ENCODE measurements at regions not wholly inside any gene's neighbourhood (a gene's known extent, or its start where the extent isn't known, plus 50 kb on each side); places are given as distances from the start of the nearest gene placed in this dataset.

GRCh38 chr10:2282202-2282601 is 544.9 kb upstream of the ADARB2 start:
- Histone ChIP-seq H3K4me3 (no peak overlapping the region), H3K4me1 (ENCODE audit: insufficient read depth) (no peaks in the 10 kb centered on the region), H3K4me2 (no peak overlapping the region), H2AFZ (no peak overlapping the region), H4K20me1 (ENCODE audit: insufficient read depth, poor library complexity, severe bottlenecking) (no peaks in the 10 kb centered on the region), H3K79me2 (no peaks in the 10 kb centered on the region), H3K9me3 (ENCODE audit: low read depth) (no peaks in the 10 kb centered on the region), H3K36me3 (replicated peaks; ENCODE audit: insufficient read depth, low read depth) (no peaks in the 10 kb centered on the region), H3K27me3 (no peaks in the 10 kb centered on the region), H3K27ac (no peak overlapping the region), H3K9me2 (replicated peaks; ENCODE audit: insufficient read depth) (no peaks in the 10 kb centered on the region)
- DNase-seq (ENCODE audit: low spot score), result no peak
- 70% methylated on average over 7 of the region's 7 CpGs for WGBS (ENCODE audit: low lambda C conversion rate, missing lambda C conversion rate)
- TF ChIP-seq EZH2phosphoT487 (IDR thresholded peaks at IDR 0.05; ENCODE audit: low read depth, severe bottlenecking, unreplicated experiment) (no peak), EZH2 (IDR thresholded peaks at IDR 0.05; ENCODE audit: borderline replicate concordance) (no peak)

GRCh38 chr10:2280713-2281300 is 543.5 kb upstream of the ADARB2 start:
- H3K9me2 ChIP-seq (replicated peaks; ENCODE audit: insufficient read depth), result no peaks in the 10 kb centered on the region
- no peaks in the 10 kb centered on the region for H3K4me1 ChIP-seq (ENCODE audit: insufficient read depth)
- no peak overlapping the region for H3K4me2 ChIP-seq
- TF ChIP-seq CTCF (IDR thresholded peaks at IDR 0.05; ENCODE audit: poor library complexity), result no peak
- no peak for TF ChIP-seq EZH2phosphoT487 (IDR thresholded peaks at IDR 0.05; ENCODE audit: low read depth, severe bottlenecking, unreplicated experiment)
- no peak for TF ChIP-seq EZH2 (IDR thresholded peaks at IDR 0.05; ENCODE audit: borderline replicate concordance)
- H3K79me2 ChIP-seq, result no peaks in the 10 kb centered on the region
- no peak overlapping the region for H3K4me3 ChIP-seq
- H3K36me3 ChIP-seq (replicated peaks; ENCODE audit: insufficient read depth, low read depth), result no peaks in the 10 kb centered on the region
- no peaks in the 10 kb centered on the region for H3K9me3 ChIP-seq (ENCODE audit: low read depth)
- 86% methylated on average over 5 of the region's 5 CpGs for WGBS (ENCODE audit: low lambda C conversion rate, missing lambda C conversion rate)
- no peaks in the 10 kb centered on the region for H4K20me1 ChIP-seq (ENCODE audit: insufficient read depth, poor library complexity, severe bottlenecking)
- no peak for DNase-seq (ENCODE audit: low spot score)
- H2AFZ ChIP-seq, result no peak overlapping the region
- no peaks in the 10 kb centered on the region for H3K27me3 ChIP-seq
- H3K27ac ChIP-seq, result no peak overlapping the region

- Histone ChIP-seq H3K9me2 (replicated peaks; ENCODE audit: insufficient read depth) (no peaks in the 10 kb centered on the region), H3K27me3 (no peaks in the 10 kb centered on the region), H3K4me3 (no peak overlapping the region), H4K20me1 (ENCODE audit: insufficient read depth, poor library complexity, severe bottlenecking) (no peaks in the 10 kb centered on the region), H3K4me2 (no peak overlapping the region), H3K27ac (no peak overlapping the region), H2AFZ (no peak overlapping the region), H3K9me3 (ENCODE audit: low read depth) (no peaks in the 10 kb centered on the region), H3K36me3 (replicated peaks; ENCODE audit: insufficient read depth, low read depth) (no peaks in the 10 kb centered on the region), H3K4me1 (ENCODE audit: insufficient read depth) (no peaks in the 10 kb centered on the region), H3K79me2 (no peaks in the 10 kb centered on the region)
- no peak for DNase-seq (ENCODE audit: low spot score)
- TF ChIP-seq EZH2 (IDR thresholded peaks at IDR 0.05; ENCODE audit: borderline replicate concordance) (no peak), CTCF (IDR thresholded peaks at IDR 0.05; ENCODE audit: poor library complexity) (no peak), EZH2phosphoT487 (IDR thresholded peaks at IDR 0.05; ENCODE audit: low read depth, severe bottlenecking, unreplicated experiment) (no peak)
- WGBS (ENCODE audit: low lambda C conversion rate, missing lambda C conversion rate), result 58% methylated on average over 4 of the region's 4 CpGs
Measured at GRCh38 chr10:2279711-2280110, 542.4 kb upstream of the ADARB2 start.

- no peak for TF ChIP-seq EZH2phosphoT487 (IDR thresholded peaks at IDR 0.05; ENCODE audit: low read depth, severe bottlenecking, unreplicated experiment)
- TF ChIP-seq CTCF (IDR thresholded peaks at IDR 0.05; ENCODE audit: poor library complexity), result no peak
- no peak for TF ChIP-seq EZH2 (IDR thresholded peaks at IDR 0.05; ENCODE audit: borderline replicate concordance)
- DNase-seq (ENCODE audit: low spot score), result no peak
- Histone ChIP-seq H3K36me3 (replicated peaks; ENCODE audit: insufficient read depth, low read depth) (no peaks in the 10 kb centered on the region), H3K9me3 (ENCODE audit: low read depth) (no peaks in the 10 kb centered on the region), H3K4me3 (no peak overlapping the region), H3K27ac (no peak overlapping the region), H3K79me2 (no peaks in the 10 kb centered on the region), H3K27me3 (no peaks in the 10 kb centered on the region), H3K9me2 (replicated peaks; ENCODE audit: insufficient read depth) (no peaks in the 10 kb centered on the region), H2AFZ (no peak overlapping the region), H3K4me1 (ENCODE audit: insufficient read depth) (no peaks in the 10 kb centered on the region), H4K20me1 (ENCODE audit: insufficient read depth, poor library complexity, severe bottlenecking) (no peaks in the 10 kb centered on the region), H3K4me2 (no peak overlapping the region)
- 79% methylated on average over 11 of the region's 11 CpGs for WGBS (ENCODE audit: low lambda C conversion rate, missing lambda C conversion rate)
Measured at GRCh38 chr10:2278363-2278762, 541.0 kb upstream of the ADARB2 start.
